Caco-2 (cell line): ENCODE measurements at regions not wholly inside any gene's neighbourhood (a gene's known extent, or its start where the extent isn't known, plus 50 kb on each side); places are given as distances from the start of the nearest gene placed in this dataset.

Experiments
- BruUV-seq: library from RNA; stranded (reverse); fragments of 400-500 nt; replicated peaks from 2 replicates; lab custom pipeline; 2021; lab: Mats Ljungman, UMichigan
- CTCF ChIA-PET: fragments of 300-600 bp; sonication (Branson Sonifier 250); formaldehyde crosslinking; loops from one replicate; lab custom pipeline; 2022; ENCODE audit warnings: antibody characterized with exemption; lab: Charles Lee
- POLR2A ChIA-PET: fragments of 300-600 bp; sonication (Branson Sonifier 250); formaldehyde crosslinking; loops from one replicate; lab custom pipeline; 2022; ENCODE audit warnings: antibody characterized with exemption; lab: Charles Lee
- DNase-seq, 2 experiments: peaks; one replicate each; pipeline versions ENCODE4 v3.0.0 to v3.0.0-alpha.2; 2020 to 2022
- H3K27me3 ChIP-seq: replicated peaks from 2 replicates; pipeline ENCODE4 v1.6.0; 2011; ENCODE audit warnings: low read length; ENCODE audit not compliant: control insufficient read depth, insufficient read depth
- H3K36me3 ChIP-seq: 2 replicates; pipeline ENCODE4 v1.5.1; 2011; ENCODE audit warnings: low read length; ENCODE audit not compliant: control insufficient read depth, insufficient read depth
- H3K4me1 ChIP-seq: fragments of 250-450 bp; sonication (Bioruptor Pico); 2 replicates; pipeline ENCODE4 v1.5.1; 2020; ENCODE audit warnings: mild to moderate bottlenecking
- H3K4me3 ChIP-seq: 2 replicates; pipeline ENCODE4 v1.5.1; 2011; ENCODE audit warnings: low read depth, mild to moderate bottlenecking, control low read depth, low read length
- H3K9me3 ChIP-seq: fragments of 250-450 bp; sonication (Bioruptor Pico); 2 replicates; pipeline ENCODE4 v1.5.1; 2020; ENCODE audit warnings: mild to moderate bottlenecking, moderate library complexity
- H3K27ac Mint-ChIP-seq: one replicate; pipeline ENCODE4 v1.8.0; 2022; ENCODE audit warnings: mixed read lengths; ENCODE audit not compliant: unreplicated experiment
- H3K27me3 Mint-ChIP-seq: one replicate; pipeline ENCODE4 v1.8.0; 2022; ENCODE audit warnings: mixed read lengths; ENCODE audit not compliant: insufficient read depth, unreplicated experiment
- H3K36me3 Mint-ChIP-seq: one replicate; pipeline ENCODE4 v1.8.0; 2022; ENCODE audit warnings: mild to moderate bottlenecking, mixed read lengths; ENCODE audit not compliant: insufficient read depth, unreplicated experiment
- H3K4me1 Mint-ChIP-seq: one replicate; pipeline ENCODE4 v1.8.0; 2022; ENCODE audit warnings: low read depth, mixed read lengths; ENCODE audit not compliant: unreplicated experiment
- H3K4me3 Mint-ChIP-seq: one replicate; pipeline ENCODE4 v1.8.0; 2022; ENCODE audit warnings: mild to moderate bottlenecking, moderate library complexity, mixed read lengths; ENCODE audit not compliant: unreplicated experiment
- H3K9me3 Mint-ChIP-seq: one replicate; pipeline ENCODE4 v1.8.0; 2022; ENCODE audit warnings: mixed read lengths; ENCODE audit not compliant: unreplicated experiment
- CTCF ChIP-seq, 2 experiments: fragments of 200-600 bp in 1 of 2; IDR thresholded peaks; 1 replicate in 1 of 2; 2 replicates in 1 of 2; pipeline versions ENCODE4 v1.5.1 to v1.8.0; 2011 to 2022; ENCODE audit warnings: antibody characterized with exemption in 1 of 2, control low read depth in 1 of 2, inconsistent platforms in 1 of 2, low read depth in 1 of 2, low read length in 1 of 2, mild to moderate bottlenecking in 1 of 2, moderate library complexity in 1 of 2; ENCODE audit not compliant: insufficient read depth in 1 of 2, severe bottlenecking in 1 of 2, unreplicated experiment in 1 of 2
- intact Hi-C: fragments of 100-400 bp; cut with micrococcal nuclease; formaldehyde crosslinking; loops from one replicate; pipeline ENCODE4 v1.10.0; 2022; ENCODE audit not compliant: unreplicated experiment

DNA sequence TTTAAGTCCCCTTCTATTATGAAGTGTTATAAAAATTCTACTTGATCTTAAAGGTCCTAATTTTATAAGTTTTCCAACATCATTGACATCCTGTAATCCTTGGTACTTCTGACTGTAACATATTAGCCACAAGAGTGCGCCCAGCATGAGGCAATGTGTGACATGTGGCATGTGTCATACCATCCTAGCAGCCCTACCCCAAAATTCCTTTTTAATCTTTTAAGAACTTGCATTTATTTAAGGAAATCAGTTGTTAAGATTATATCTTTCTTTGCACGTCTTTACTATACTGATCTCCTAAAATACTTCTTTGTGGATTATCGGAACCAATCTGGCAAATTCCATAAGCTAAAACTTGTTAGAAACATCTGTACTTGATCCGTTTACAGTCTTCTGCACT, 167.1 kb upstream of the SLC24A3 start:
- BruUV-seq, result no TSS peak
- CTCF ChIA-PET, result no interaction called here

DNA sequence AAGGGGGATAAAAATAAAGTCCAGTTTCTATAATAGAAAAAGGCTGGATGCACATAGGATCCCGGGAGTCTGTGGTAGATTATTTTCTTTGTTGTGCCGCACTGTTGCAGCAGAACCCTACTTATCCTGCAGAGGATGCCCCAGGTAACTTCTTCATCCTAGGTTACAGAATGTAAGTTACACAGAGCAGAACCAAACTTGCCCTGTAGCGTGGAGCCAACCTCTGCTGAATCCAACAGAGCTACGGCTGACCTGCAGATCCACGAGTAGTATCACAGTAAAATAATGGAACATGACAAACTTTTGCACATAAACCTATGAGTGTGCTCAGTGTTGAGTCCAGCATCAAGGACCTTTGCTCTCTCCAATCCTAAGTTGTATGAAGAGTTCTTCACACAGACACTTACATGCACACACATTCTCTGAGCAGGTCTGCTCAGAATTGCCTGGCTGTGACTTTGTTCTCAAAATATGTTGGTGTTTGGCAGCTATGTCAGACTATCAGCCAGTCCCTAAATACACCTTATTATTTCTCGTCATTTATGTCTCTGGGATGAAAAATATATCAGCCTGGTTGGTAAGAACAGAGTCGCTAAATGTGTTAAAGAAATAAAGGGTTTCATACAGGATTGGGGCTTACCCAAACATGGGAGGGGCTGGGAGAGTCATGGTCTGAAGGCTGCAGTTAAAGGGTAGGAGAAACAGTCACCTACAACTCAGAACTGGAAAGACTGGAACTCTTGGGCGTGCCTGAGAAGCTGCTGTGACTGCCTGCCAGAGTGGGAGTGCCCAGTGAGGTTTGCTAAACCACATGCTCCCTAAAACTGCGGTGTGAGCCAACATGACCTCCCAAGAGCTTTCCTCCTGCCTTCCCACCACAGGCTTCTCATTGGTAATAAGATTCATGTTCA, 165.1 kb upstream of the SLC24A3 start:
- no peak overlapping the region for H3K4me3 Mint-ChIP-seq
- no peaks in the 10 kb centered on the region for H3K4me1 ChIP-seq
- no peaks in the 10 kb centered on the region for H3K36me3 Mint-ChIP-seq
- DNase-seq, result no peak
- no peaks in the 10 kb centered on the region for H3K4me1 Mint-ChIP-seq
- intact Hi-C loops, result loop anchor here (5.0 kb wide), 1 partner anchor 415 kb away; no protein-coding TSS in a partner anchor
- H3K27me3 ChIP-seq, result no peaks in the 10 kb centered on the region
- no peaks in the 10 kb centered on the region for H3K36me3 ChIP-seq
- no peak for TF ChIP-seq CTCF (IDR thresholded peaks at IDR 0.05; ENCODE audit: insufficient read depth in 1 of 2, low read depth in 1 of 2, low read length in 1 of 2, severe bottlenecking in 1 of 2, unreplicated experiment in 1 of 2)
- H3K27ac Mint-ChIP-seq, result no peak overlapping the region
- H3K4me3 ChIP-seq, result no peak overlapping the region
- POLR2A ChIA-PET, result no interaction called here
- peaks cover 16% of the 10 kb centered on the region for H3K27me3 Mint-ChIP-seq
- no peaks in the 10 kb centered on the region for H3K9me3 ChIP-seq
- no TSS peak for BruUV-seq
- CTCF ChIA-PET, result interaction anchor here (1.1 kb wide), 1 partner anchor 415 kb away, joined by 4 read pairs; no protein-coding TSS in a partner anchor
- no peaks in the 10 kb centered on the region for H3K9me3 Mint-ChIP-seq

More for the DNA sequence above, 167.1 kb upstream of the SLC24A3 start:
- peaks cover 23% of the 10 kb centered on the region for H3K27me3 Mint-ChIP-seq
- no peak overlapping the region for H3K4me3 ChIP-seq
- H3K27ac Mint-ChIP-seq, result no peak overlapping the region
- DNase-seq, result no peak
- H3K36me3 ChIP-seq, result no peaks in the 10 kb centered on the region
- no peaks in the 10 kb centered on the region for H3K4me1 Mint-ChIP-seq
- H3K4me1 ChIP-seq, result no peaks in the 10 kb centered on the region
- H3K9me3 ChIP-seq, result no peaks in the 10 kb centered on the region
- no peaks in the 10 kb centered on the region for H3K36me3 Mint-ChIP-seq
- no peaks in the 10 kb centered on the region for H3K9me3 Mint-ChIP-seq
- H3K27me3 ChIP-seq, result 0 out of 2 replicates have a peak, but pooled peaks cover 1% of the 10 kb centered on the region
- no peak overlapping the region for H3K4me3 Mint-ChIP-seq
- TF ChIP-seq CTCF (IDR thresholded peaks at IDR 0.05; ENCODE audit: insufficient read depth in 1 of 2, low read depth in 1 of 2, low read length in 1 of 2, severe bottlenecking in 1 of 2, unreplicated experiment in 1 of 2), result peak in 1 of 2 experiments; percentile 5
- POLR2A ChIA-PET, result no interaction called here
- intact Hi-C loops, result loop anchor here (5.0 kb wide), 1 partner anchor 413 kb away; no protein-coding TSS in a partner anchor

DNA sequence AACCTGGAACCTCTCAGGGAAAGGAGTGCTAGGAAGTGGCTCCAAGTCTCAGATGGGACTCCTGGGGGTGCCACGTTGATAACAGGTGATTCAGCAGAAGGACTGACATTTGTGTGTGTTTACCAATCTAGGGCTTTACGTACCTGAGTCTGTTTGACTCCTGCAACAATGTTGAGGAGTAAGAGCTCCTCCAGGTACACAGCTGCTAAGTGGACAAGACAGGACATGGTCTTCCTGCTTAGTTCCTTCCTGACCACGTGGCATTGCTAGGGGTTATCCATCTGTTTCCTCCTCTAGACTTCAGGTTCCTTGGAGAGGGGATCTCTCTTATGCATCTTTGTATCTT, 164.5 kb upstream of the SLC24A3 start:
- DNase-seq, result no peak
- Mint-ChIP-seq H3K4me3 (no peak overlapping the region), H3K36me3 (no peaks in the 10 kb centered on the region), H3K27ac (no peak overlapping the region), H3K9me3 (no peaks in the 10 kb centered on the region), H3K27me3 (peaks cover 10% of the 10 kb centered on the region), H3K4me1 (no peaks in the 10 kb centered on the region)
- no peak for TF ChIP-seq CTCF (IDR thresholded peaks at IDR 0.05; ENCODE audit: insufficient read depth in 1 of 2, low read depth in 1 of 2, low read length in 1 of 2, severe bottlenecking in 1 of 2, unreplicated experiment in 1 of 2)
- Histone ChIP-seq H3K9me3 (no peaks in the 10 kb centered on the region), H3K4me3 (no peak overlapping the region), H3K27me3 (no peaks in the 10 kb centered on the region), H3K4me1 (no peaks in the 10 kb centered on the region), H3K36me3 (no peaks in the 10 kb centered on the region)
- intact Hi-C loops, result loop anchor here (5.0 kb wide), 1 partner anchor 416 kb away; no protein-coding TSS in a partner anchor
- ChIA-PET CTCF (interaction anchor here (1.1 kb wide), 1 partner anchor 416 kb away, joined by 4 read pairs; no protein-coding TSS in a partner anchor), POLR2A (no interaction called here)
- no TSS peak for BruUV-seq
